GM12878 (cell line): ENCODE measurements at regions not wholly inside any gene's neighbourhood (a gene's known extent, or its start where the extent isn't known, plus 50 kb on each side); places are given as distances from the start of the nearest gene placed in this dataset.

Experiments used
- BCLAF1 ChIP-seq: fragments of 450-650 bp; IDR thresholded peaks from 2 replicates; pipeline ENCODE4 v1.6.1; 2017; ENCODE audit warnings: antibody characterized with exemption, mild to moderate bottlenecking, moderate library complexity
- E2F8 ChIP-seq: fragments of 450-650 bp; IDR thresholded peaks from 2 replicates; pipeline ENCODE4 v1.6.1; 2018; ENCODE audit warnings: mild to moderate bottlenecking, low read depth, moderate library complexity; ENCODE audit not compliant: partially characterized antibody
- KAT2A ChIP-seq: conservative IDR thresholded peaks from 2 replicates; pipeline ENCODE4 v1.6.1; 2011; ENCODE audit warnings: low read depth, low read length; ENCODE audit not compliant: control insufficient read depth
- NFYA ChIP-seq: IDR thresholded peaks from 2 replicates; pipeline ENCODE4 v1.6.1; 2011; ENCODE audit warnings: low read depth, mild to moderate bottlenecking, low read length, improper control_type of control experiment, borderline replicate concordance
- TCF7 ChIP-seq: IDR thresholded peaks from 2 replicates; pipeline ENCODE4 v1.6.1; 2014; ENCODE audit warnings: antibody characterized with exemption, borderline replicate concordance
- WRNIP1 ChIP-seq: IDR thresholded peaks from 2 replicates; pipeline ENCODE4 v1.6.1; 2011; ENCODE audit warnings: low read depth, low read length, improper control_type of control experiment, borderline replicate concordance
- ZBTB33 ChIP-seq: fragments of 450-650 bp; IDR thresholded peaks from 2 replicates; pipeline ENCODE4 v1.6.1; 2017; ENCODE audit warnings: mild to moderate bottlenecking

GRCh38 chr7:37592366-37592765 lies 91.2 kb upstream of the GPR141 start (continued):
- no peak for TF ChIP-seq ZBTB33
- no peak for TF ChIP-seq NFYA
- TF ChIP-seq BCLAF1: no peak
- TF ChIP-seq TCF7: no peak
- no peak for TF ChIP-seq WRNIP1
- no peak for TF ChIP-seq KAT2A
- TF ChIP-seq E2F8: no peak
